ENCODE measurements at regions not wholly inside any gene's neighbourhood (a gene's known extent, or its start where the extent isn't known, plus 50 kb on each side); places are given as distances from the start of the nearest gene placed in this dataset.
"Not testable (repeated sequence)": the region's sequence is repeated elsewhere in the genome, so short reads cannot be mapped to it uniquely, and the experiment has no call there.

- DNase-seq: no peak
These were observed 303.0 kb upstream of the TACR3 start for GRCh38 chr4:104022831-104023230.

GRCh38 chr4:104022226-104022625 is 302.4 kb upstream of the TACR3 start:
- Mint-ChIP-seq H3K4me3 (no peak overlapping the region), H3K27ac (no peak overlapping the region), H3K27me3 (no peaks in the 10 kb centered on the region), H3K36me3 (no peaks in the 10 kb centered on the region), H3K9me3 (no peaks in the 10 kb centered on the region), H3K4me1 (no peaks in the 10 kb centered on the region)
- no peak for ATAC-seq (replicated peaks)
- DNase-seq: no peak

More at GRCh38 chr4:104022831-104023230, 303.0 kb upstream of the TACR3 start:
- no peaks in the 10 kb centered on the region for H3K27me3 Mint-ChIP-seq
- no peak overlapping the region for H3K4me3 Mint-ChIP-seq
- H3K36me3 Mint-ChIP-seq: no peaks in the 10 kb centered on the region
- H3K9me3 Mint-ChIP-seq: no peaks in the 10 kb centered on the region
- H3K4me1 Mint-ChIP-seq: no peaks in the 10 kb centered on the region
- no peak for ATAC-seq (replicated peaks)
- H3K27ac Mint-ChIP-seq: no peak overlapping the region

GRCh38 chr4:104020641-104021040 is 300.9 kb upstream of the TACR3 start:
- DNase-seq: no peak
- H3K9me3 Mint-ChIP-seq: no peaks in the 10 kb centered on the region
- H3K36me3 Mint-ChIP-seq: no peaks in the 10 kb centered on the region
- H3K27me3 Mint-ChIP-seq: no peaks in the 10 kb centered on the region
- no peak for ATAC-seq (replicated peaks)
- H3K27ac Mint-ChIP-seq: no peak overlapping the region
- no peak overlapping the region for H3K4me3 Mint-ChIP-seq
- H3K4me1 Mint-ChIP-seq: no peaks in the 10 kb centered on the region

DNA sequence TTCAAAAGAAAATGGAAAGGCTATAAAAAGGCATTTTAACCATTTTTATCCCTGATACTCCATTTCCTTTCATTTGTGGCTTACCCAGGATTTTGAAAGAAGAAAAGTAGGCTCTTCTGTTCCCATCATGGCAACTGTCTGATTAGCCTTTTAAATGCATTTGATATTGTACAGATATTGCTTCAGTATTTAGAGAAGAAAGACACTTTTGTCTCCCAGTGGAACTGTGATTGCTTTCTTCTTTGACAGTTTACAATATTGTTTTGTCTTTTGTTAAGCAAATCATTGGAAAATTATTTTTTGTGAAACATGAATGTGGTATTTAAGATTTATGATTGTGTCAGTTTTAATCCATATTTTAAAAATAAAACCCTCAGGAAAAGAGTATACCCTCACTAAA is 297.4 kb upstream of the TACR3 start:
- ATAC-seq (replicated peaks): no peak
- H3K36me3 Mint-ChIP-seq: no peaks in the 10 kb centered on the region

DNA sequence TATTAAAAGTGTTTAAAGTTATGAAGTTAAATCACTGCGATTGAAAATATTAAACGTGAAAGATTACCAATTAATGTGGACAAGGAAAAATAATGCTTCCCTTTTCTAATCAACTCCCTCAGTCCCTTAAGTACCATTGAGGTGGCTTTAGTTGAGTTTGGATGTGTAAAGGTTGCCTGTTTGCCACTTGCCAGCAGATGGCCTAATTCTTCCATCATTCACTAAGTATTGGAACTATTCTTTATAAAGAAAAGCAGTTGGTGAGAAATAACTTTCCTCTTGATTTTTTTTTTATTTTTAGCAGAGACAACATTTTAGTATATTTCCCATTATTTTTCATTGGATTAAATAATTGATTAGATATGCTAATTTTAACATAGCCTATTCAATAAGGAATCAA is 295.9 kb upstream of the TACR3 start:
- DNase-seq (no peak), ATAC-seq (replicated peaks) (no peak)
- Mint-ChIP-seq H3K27ac (no peak overlapping the region), H3K4me1 (no peaks in the 10 kb centered on the region), H3K36me3 (no peaks in the 10 kb centered on the region), H3K9me3 (no peaks in the 10 kb centered on the region), H3K4me3 (no peak overlapping the region), H3K27me3 (no peaks in the 10 kb centered on the region)

More for the DNA sequence above, 297.4 kb upstream of the TACR3 start:
- DNase-seq: no peak
- no peaks in the 10 kb centered on the region for H3K4me1 Mint-ChIP-seq
- H3K27ac Mint-ChIP-seq: no peak overlapping the region
- H3K9me3 Mint-ChIP-seq: no peaks in the 10 kb centered on the region
- H3K27me3 Mint-ChIP-seq: no peaks in the 10 kb centered on the region
- H3K4me3 Mint-ChIP-seq: no peak overlapping the region

DNA sequence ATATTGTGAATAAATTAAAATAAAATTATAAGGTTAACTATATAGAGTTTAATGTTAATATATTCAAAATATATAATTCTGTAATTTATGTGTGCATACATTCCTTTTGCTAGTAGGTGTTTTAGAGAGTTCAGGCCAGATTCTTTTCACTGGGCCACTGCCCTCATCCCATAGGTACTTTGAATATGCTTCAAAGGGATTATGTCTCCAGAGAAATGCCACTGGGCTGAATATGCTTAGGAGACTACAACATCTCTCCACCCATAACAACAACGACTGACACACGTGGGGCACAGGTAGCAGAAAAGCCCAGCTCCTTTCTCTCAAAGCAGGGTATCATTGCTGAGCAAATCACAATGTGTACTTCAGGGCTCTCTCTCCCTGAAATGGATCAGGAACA is 290.9 kb upstream of the TACR3 start:
- no peak for ATAC-seq (replicated peaks)
- no peak overlapping the region for H3K4me3 Mint-ChIP-seq
- H3K36me3 Mint-ChIP-seq: no peaks in the 10 kb centered on the region
- no peaks in the 10 kb centered on the region for H3K4me1 Mint-ChIP-seq
- DNase-seq: no peak
- no peak overlapping the region for H3K27ac Mint-ChIP-seq
- H3K27me3 Mint-ChIP-seq: no peaks in the 10 kb centered on the region
- peaks cover 0 to 5% of the 10 kb centered on the region in 2 donors for H3K9me3 Mint-ChIP-seq

DNA sequence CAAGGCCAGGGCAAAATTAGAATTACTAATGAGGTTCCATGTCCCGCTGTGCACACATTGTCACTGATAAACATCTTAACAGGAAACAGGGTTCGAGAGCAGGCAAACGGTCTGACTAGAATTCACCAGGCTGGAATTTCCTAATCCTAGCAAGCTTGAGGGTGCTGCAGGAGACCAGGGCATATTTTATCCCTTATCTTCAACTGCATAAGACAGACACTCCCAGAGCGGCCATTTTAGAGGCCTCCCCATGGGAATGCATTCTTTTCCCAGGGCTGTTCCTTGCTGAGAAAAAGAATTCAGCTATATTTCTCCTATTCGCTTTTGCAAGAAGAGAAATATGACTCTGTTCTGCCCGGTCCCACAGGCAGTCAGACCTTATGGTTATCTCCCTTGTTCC is 282.5 kb upstream of the TACR3 start:
- not testable (repeated sequence) for H3K27me3 Mint-ChIP-seq; ATAC-seq (replicated peaks); H3K36me3 Mint-ChIP-seq; H3K4me1 Mint-ChIP-seq; H3K4me3 Mint-ChIP-seq; H3K27ac Mint-ChIP-seq; DNase-seq
- H3K9me3 Mint-ChIP-seq: peaks cover 8 to 17% of the 10 kb centered on the region in 2 donors

- peaks cover 0 to 3% of the 10 kb centered on the region in 2 donors for H3K36me3 Mint-ChIP-seq
- H3K27ac Mint-ChIP-seq: no peak overlapping the region
- no peaks in the 10 kb centered on the region for H3K27me3 Mint-ChIP-seq
- DNase-seq (no peak), ATAC-seq (replicated peaks) (no peak)
- H3K9me3 Mint-ChIP-seq: peaks cover 8 to 13% of the 10 kb centered on the region in 2 donors
- H3K4me1 Mint-ChIP-seq: no peaks in the 10 kb centered on the region
- H3K4me3 Mint-ChIP-seq: no peak overlapping the region
These were observed 279.0 kb upstream of the TACR3 start for GRCh38 chr4:103998756-103999155.

- H3K4me3 Mint-ChIP-seq: no peak overlapping the region
- peaks cover 4 to 8% of the 10 kb centered on the region in 2 donors for H3K9me3 Mint-ChIP-seq
- no peaks in the 10 kb centered on the region for H3K27me3 Mint-ChIP-seq
- H3K4me1 Mint-ChIP-seq: no peaks in the 10 kb centered on the region
- peaks cover 0 to 2% of the 10 kb centered on the region in 2 donors for H3K36me3 Mint-ChIP-seq
- no peak for ATAC-seq (replicated peaks)
- H3K27ac Mint-ChIP-seq: no peak overlapping the region
- DNase-seq: no peak
These were observed 276.9 kb upstream of the TACR3 start for GRCh38 chr4:103996637-103997036.

DNA sequence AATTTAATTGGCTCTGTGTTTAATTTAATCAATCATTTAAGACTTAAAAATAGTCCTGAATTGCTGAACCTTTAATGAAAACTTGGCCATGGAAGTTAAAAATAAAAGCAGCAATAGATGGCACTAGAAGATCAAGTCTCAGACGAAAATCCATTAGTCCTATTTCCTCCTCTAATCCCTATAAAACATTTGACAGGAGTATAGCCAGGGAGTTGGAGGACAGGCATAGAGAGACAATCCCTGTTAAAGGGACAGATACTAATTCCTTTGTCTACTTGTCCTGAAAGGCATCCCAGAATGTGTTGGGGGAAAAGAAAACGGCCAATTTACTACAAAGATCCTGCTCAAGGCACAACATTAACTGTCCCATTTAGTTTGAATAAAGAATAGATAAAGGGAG is 276.3 kb upstream of the TACR3 start:
- Mint-ChIP-seq H3K36me3 (no peaks in the 10 kb centered on the region), H3K27me3 (no peaks in the 10 kb centered on the region), H3K4me3 (no peak overlapping the region), H3K27ac (no peak overlapping the region), H3K9me3 (peaks cover 6 to 10% of the 10 kb centered on the region in 2 donors), H3K4me1 (no peaks in the 10 kb centered on the region)
- DNase-seq: no peak
- no peak for ATAC-seq (replicated peaks)

DNA sequence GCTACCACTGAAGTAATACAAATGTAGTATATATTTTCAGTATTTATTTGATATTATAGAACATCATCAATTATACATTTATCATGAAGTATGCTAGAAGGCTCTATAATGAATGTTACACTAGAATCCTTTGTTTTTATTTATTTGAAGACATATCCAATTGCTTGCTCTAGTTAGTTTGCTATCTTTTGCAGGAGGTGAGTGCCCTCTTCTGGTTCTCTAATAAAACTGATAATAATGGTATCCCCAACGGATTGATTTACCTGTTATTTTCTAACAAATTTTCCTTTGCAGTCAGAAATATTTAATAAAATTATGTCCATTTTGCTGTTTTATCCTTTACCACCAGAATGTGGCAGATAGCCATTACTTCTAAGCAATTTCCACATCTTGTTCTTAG is 274.3 kb upstream of the TACR3 start:
- Mint-ChIP-seq H3K4me1 (no peaks in the 10 kb centered on the region), H3K36me3 (no peaks in the 10 kb centered on the region), H3K27me3 (no peaks in the 10 kb centered on the region), H3K4me3 (no peak overlapping the region), H3K27ac (no peak overlapping the region), H3K9me3 (peaks cover 6 to 13% of the 10 kb centered on the region in 2 donors)
- ATAC-seq (replicated peaks) (no peak), DNase-seq (no peak)

GRCh38 chr4:103982454-103982853 is 262.7 kb upstream of the TACR3 start:
- Mint-ChIP-seq H3K27ac (no peak overlapping the region), H3K4me1 (no peaks in the 10 kb centered on the region), H3K4me3 (no peak overlapping the region), H3K27me3 (no peaks in the 10 kb centered on the region), H3K9me3 (peaks cover 0 to 1% of the 10 kb centered on the region in 2 donors), H3K36me3 (no peaks in the 10 kb centered on the region)
- no peak for ATAC-seq (replicated peaks)
- no peak for DNase-seq

DNA sequence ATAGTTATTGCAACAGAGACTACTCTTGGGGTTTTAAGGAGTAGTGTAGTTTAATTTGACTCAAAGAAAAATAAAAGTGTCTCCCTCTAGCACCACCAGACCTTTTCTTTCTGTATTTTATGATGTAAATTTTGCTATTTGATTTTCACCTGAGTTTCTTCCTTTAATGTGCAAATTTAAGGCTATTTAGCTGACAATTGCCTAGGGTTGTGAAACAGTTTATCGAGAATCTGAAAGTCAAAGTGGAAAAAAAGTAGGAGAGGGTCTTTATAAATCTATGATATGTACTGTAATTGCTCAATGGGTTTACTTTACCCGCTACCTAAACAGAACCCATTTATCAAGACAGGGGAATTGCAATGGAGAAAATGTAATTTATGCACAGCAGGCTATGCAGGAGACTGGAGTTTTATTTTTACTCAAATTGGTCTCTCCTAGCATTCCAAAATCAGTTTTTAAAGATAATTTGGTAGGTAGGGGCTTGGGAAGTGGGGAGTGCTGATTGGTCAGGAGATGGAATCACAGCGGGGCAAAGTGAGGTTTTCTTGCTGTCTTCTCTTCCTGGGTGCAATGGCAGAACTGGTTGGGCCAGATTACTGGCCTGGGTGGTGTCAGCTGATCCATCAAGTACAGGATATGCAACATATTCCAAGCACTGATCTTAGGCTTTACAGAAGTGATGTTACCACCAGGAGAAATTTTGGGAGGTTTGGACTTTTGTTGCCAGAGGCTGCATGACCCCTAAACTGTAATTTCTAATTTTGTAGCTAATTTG is 228.6 kb upstream of the TACR3 start:
- Mint-ChIP-seq H3K27ac (no peak overlapping the region), H3K9me3 (peaks cover 0 to 7% of the 10 kb centered on the region in 2 donors), H3K27me3 (no peaks in the 10 kb centered on the region), H3K4me1 (no peaks in the 10 kb centered on the region), H3K4me3 (no peak overlapping the region), H3K36me3 (no peaks in the 10 kb centered on the region)
- ATAC-seq (replicated peaks): no peak
- DNase-seq: no peak

DNA sequence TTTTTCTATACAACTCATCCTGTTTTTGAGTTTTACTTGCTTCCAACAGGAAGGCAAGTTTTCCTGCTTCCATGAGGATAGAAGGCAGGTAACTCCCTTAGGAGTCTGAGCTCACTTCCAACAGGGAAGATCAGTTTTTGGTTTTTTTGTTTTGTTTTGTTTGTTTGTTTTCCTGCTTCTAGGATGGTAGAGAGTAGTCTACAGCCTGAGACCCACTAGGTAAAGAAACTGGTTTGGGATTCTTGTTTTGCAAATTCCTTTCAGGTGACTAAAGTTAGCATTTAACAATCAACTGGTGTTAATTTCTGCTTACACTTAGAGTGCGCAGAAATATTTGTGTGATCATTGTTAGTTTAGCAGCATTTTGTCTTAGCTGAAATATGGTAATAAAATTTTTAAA is 227.8 kb upstream of the TACR3 start:
- Mint-ChIP-seq H3K27ac (no peak overlapping the region), H3K9me3 (peaks cover 0 to 3% of the 10 kb centered on the region in 2 donors), H3K4me3 (no peak overlapping the region), H3K27me3 (no peaks in the 10 kb centered on the region), H3K36me3 (no peaks in the 10 kb centered on the region), H3K4me1 (no peaks in the 10 kb centered on the region)
- DNase-seq (no peak), ATAC-seq (replicated peaks) (no peak)

DNA sequence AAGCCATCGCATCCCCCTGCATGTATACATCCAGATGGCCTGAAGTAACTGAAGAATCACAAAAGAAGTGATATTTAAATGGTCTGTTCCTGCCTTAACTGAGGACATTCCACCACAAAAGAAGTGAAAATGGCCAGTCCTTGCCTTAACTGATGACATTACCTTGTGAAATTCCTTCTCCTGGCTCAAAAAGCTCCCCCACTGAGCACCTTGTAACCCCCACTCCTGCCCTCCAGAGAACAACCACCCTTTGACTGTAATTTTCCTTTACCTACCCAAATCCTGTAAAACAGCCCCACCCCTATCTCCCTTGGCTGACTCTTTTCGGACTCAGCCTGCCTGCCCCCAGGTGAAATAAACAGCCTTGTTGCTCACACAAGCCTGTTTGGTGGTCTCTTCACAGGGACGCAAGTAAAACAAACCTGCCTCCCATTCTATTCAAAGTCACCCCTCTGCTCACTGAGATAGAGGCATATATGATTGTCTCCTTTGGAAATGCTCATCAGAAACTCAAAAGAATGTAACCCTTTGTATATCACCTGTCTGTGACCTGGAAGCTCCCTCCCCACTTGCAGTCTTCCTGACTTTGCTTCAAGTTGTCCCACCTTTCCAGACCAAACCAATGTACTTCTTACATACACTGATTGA is 227.0 kb upstream of the TACR3 start:
- H3K9me3 Mint-ChIP-seq; H3K27ac Mint-ChIP-seq; H3K36me3 Mint-ChIP-seq; H3K4me3 Mint-ChIP-seq; H3K4me1 Mint-ChIP-seq; DNase-seq; H3K27me3 Mint-ChIP-seq; ATAC-seq (replicated peaks): not testable (repeated sequence)

Measured in stimulated activated naive B cell treated with anti-CD40 and anti-IgM and Interleukin-4, amounts not matched to agents 10 μg/mL and 1 μg/mL and 100 μg/mL, for 72 hours (primary cell).